ENCODE measurements at regions not wholly inside any gene's neighbourhood (a gene's known extent, or its start where the extent isn't known, plus 50 kb on each side); places are given as distances from the start of the nearest gene placed in this dataset.

DNA sequence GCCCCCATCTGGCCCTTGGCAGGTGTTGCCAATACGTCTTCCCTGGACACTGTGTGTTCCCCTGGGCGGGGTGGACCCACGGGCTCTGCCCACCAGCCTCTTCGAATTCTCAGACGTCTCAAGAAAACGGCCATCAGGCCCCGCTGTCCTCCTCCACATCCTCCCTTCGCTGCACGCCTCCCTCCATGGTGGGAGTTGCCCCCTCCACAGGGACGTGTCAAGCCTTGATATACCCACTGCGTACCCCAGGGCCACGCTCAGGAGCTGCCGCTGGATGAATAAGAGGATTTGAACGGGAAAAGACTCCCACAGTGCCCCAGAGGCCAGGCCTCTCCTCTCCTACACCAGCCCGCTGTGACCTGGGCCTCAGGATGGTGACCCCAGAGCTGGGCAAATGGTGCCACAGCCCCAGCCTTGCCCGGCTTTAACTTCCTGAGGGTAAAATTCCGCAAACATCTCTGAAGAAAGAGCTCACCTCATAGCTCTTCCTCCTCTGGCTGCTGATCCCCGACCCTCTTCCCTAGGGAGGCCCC is 399.3 kb upstream of the MYT1L start:
- TF ChIP-seq, protein P1, sequence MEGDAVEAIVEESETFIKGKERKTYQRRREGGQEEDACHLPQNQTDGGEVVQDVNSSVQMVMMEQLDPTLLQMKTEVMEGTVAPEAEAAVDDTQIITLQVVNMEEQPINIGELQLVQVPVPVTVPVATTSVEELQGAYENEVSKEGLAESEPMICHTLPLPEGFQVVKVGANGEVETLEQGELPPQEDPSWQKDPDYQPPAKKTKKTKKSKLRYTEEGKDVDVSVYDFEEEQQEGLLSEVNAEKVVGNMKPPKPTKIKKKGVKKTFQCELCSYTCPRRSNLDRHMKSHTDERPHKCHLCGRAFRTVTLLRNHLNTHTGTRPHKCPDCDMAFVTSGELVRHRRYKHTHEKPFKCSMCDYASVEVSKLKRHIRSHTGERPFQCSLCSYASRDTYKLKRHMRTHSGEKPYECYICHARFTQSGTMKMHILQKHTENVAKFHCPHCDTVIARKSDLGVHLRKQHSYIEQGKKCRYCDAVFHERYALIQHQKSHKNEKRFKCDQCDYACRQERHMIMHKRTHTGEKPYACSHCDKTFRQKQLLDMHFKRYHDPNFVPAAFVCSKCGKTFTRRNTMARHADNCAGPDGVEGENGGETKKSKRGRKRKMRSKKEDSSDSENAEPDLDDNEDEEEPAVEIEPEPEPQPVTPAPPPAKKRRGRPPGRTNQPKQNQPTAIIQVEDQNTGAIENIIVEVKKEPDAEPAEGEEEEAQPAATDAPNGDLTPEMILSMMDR (IDR thresholded peaks at IDR 0.05) = no peak
- TF ChIP-seq POLR2A (IDR thresholded peaks at IDR 0.05) = no peak

Measured in lower leg skin (tissue), 3 donors.